WTC11 (cell line): ENCODE measurements at regions not wholly inside any gene's neighbourhood (a gene's known extent, or its start where the extent isn't known, plus 50 kb on each side); places are given as distances from the start of the nearest gene placed in this dataset.

ENCODE experiments used
- ATAC-seq: fragments of 200-7000 bp; cut with Tn5 transposase; 2 replicates; pipeline ENCODE4 v1.10.0; 2021; ENCODE audit warnings: mild to moderate bottlenecking, moderate library complexity
- CTCF ChIA-PET: fragments of 300-600 bp; sonication (Branson Sonifier 250); formaldehyde crosslinking; loops from one replicate; lab custom pipeline; 2021; ENCODE audit warnings: antibody characterized with exemption; lab: Charles Lee
- POLR2A ChIA-PET: fragments of 350-600 bp; sonication (Branson Sonifier 250); formaldehyde crosslinking; loops from one replicate; lab custom pipeline; 2021; ENCODE audit warnings: antibody characterized with exemption; lab: Charles Lee
- DNase-seq: peaks from one replicate; pipeline ENCODE4 v3.0.0; 2021; ENCODE audit warnings: low spot score
- H3K27ac Mint-ChIP-seq: 2 replicates; pipeline ENCODE4 v1.8.0; 2021; ENCODE audit warnings: mixed read lengths
- H3K27me3 Mint-ChIP-seq: 2 replicates; pipeline ENCODE4 v1.8.0; 2021; ENCODE audit warnings: low read depth, mild to moderate bottlenecking, moderate library complexity, mixed read lengths
- H3K36me3 Mint-ChIP-seq: 2 replicates; pipeline ENCODE4 v1.8.0; 2021; ENCODE audit warnings: mixed read lengths
- H3K4me1 Mint-ChIP-seq: 2 replicates; pipeline ENCODE4 v1.8.0; 2022; ENCODE audit warnings: mixed read lengths
- H3K4me3 Mint-ChIP-seq: 2 replicates; pipeline ENCODE4 v1.8.0; 2021; ENCODE audit warnings: mild to moderate bottlenecking, moderate library complexity, mixed read lengths
- H3K9me3 Mint-ChIP-seq: 2 replicates; pipeline ENCODE4 v1.8.0; 2021; ENCODE audit warnings: mixed read lengths
- ARID4B ChIP-seq: sonication (generic); formaldehyde crosslinking; IDR thresholded peaks from 2 replicates; pipeline ENCODE4 v1.8.0; 2023; ENCODE audit warnings: missing genetic modification reagents, mild to moderate bottlenecking, borderline replicate concordance
- CBFB ChIP-seq: sonication (generic); formaldehyde crosslinking; IDR thresholded peaks from 2 replicates; pipeline ENCODE4 v1.8.1; 2022; ENCODE audit warnings: mild to moderate bottlenecking, low read depth, missing genetic modification reagents
- E2F1 ChIP-seq: sonication (generic); formaldehyde crosslinking; IDR thresholded peaks from 2 replicates; pipeline ENCODE4 v1.8.0; 2022; ENCODE audit warnings: mild to moderate bottlenecking, missing genetic modification reagents
- ERG ChIP-seq: fragments of 250-450 bp; sonication (Bioruptor Pico); IDR thresholded peaks from 2 replicates; pipeline ENCODE4 v1.8.0; 2021; ENCODE audit warnings: mild to moderate bottlenecking
- ESRRA ChIP-seq: sonication (generic); formaldehyde crosslinking; IDR thresholded peaks from 2 replicates; pipeline ENCODE4 v1.8.1; 2022; ENCODE audit warnings: mild to moderate bottlenecking, missing genetic modification reagents, borderline replicate concordance
- IRF1 ChIP-seq: sonication (generic); formaldehyde crosslinking; IDR thresholded peaks from 2 replicates; pipeline ENCODE4 v1.8.0; 2023; ENCODE audit warnings: missing genetic modification reagents
- KAT7 ChIP-seq: sonication (generic); formaldehyde crosslinking; IDR thresholded peaks from 2 replicates; pipeline ENCODE4 v1.8.1; 2023; ENCODE audit warnings: missing genetic modification reagents, mild to moderate bottlenecking, borderline replicate concordance
- NFE2L1 ChIP-seq: sonication (generic); formaldehyde crosslinking; IDR thresholded peaks from 2 replicates; pipeline ENCODE4 v1.8.1; 2023; ENCODE audit warnings: missing genetic modification reagents
- NFYB ChIP-seq: sonication (generic); formaldehyde crosslinking; conservative IDR thresholded peaks from 2 replicates; pipeline ENCODE4 v1.8.0; 2022; ENCODE audit warnings: low read depth, missing genetic modification reagents
- PRDM15 ChIP-seq: sonication (generic); formaldehyde crosslinking; IDR thresholded peaks from 2 replicates; pipeline ENCODE4 v1.8.0; 2022; ENCODE audit warnings: missing genetic modification reagents
- RELA ChIP-seq: sonication (generic); formaldehyde crosslinking; IDR thresholded peaks from 2 replicates; pipeline ENCODE4 v1.8.1; 2022; ENCODE audit warnings: missing genetic modification reagents, mild to moderate bottlenecking, borderline replicate concordance
- TEAD4 ChIP-seq: sonication (generic); formaldehyde crosslinking; IDR thresholded peaks from 2 replicates; pipeline ENCODE4 v1.8.0; 2022; ENCODE audit warnings: mild to moderate bottlenecking, missing genetic modification reagents
- USF1 ChIP-seq: sonication (generic); formaldehyde crosslinking; IDR thresholded peaks from 2 replicates; pipeline ENCODE4 v1.8.0; 2022; ENCODE audit warnings: mild to moderate bottlenecking, missing genetic modification reagents
- ZNF121 ChIP-seq: sonication (generic); formaldehyde crosslinking; IDR thresholded peaks from 2 replicates; pipeline ENCODE4 v1.8.0; 2023; ENCODE audit warnings: missing genetic modification reagents
- ZNF396 ChIP-seq: fragments of 250-450 bp; sonication (Bioruptor Pico); IDR thresholded peaks from 2 replicates; pipeline ENCODE4 v1.8.0; 2021; ENCODE audit warnings: mild to moderate bottlenecking, moderate library complexity, borderline replicate concordance
- TF ChIP-seq, protein P1 (sequence below): sonication (generic); formaldehyde crosslinking; IDR thresholded peaks from 2 replicates; pipeline ENCODE4 v1.8.0; 2022; ENCODE audit warnings: mild to moderate bottlenecking, missing genetic modification reagents
- TF ChIP-seq, protein P2 (sequence below): fragments of 250-450 bp; sonication (Bioruptor Pico); IDR thresholded peaks from 2 replicates; pipeline ENCODE4 v1.9.0; 2021; ENCODE audit warnings: mild to moderate bottlenecking, borderline replicate concordance

DNA sequence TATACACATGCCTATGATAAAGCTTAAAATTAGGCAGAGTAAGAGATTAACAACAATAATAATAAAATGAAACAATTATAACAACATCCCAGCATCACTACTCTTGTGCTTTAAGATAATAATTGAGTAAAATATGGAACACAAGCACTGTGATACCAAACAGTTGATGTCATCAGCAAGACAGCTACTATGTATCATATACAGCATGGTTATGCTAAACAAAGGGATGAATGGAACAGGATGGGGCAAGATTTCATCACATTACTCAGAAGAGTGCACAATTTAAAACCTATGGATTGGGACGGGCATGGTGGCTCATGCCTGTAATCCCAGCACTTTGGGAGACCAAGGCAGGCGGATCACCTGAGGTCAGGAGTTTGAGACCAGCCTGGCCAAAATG is 1221.0 kb downstream of the SUCLG1 start:
- Mint-ChIP-seq H3K27ac (no peak overlapping the region), H3K36me3 (no peaks in the 10 kb centered on the region), H3K4me1 (peaks cover 12% of the 10 kb centered on the region), H3K9me3 (no peaks in the 10 kb centered on the region), H3K4me3 (no peak overlapping the region), H3K27me3 (no peaks in the 10 kb centered on the region)
- no peak for DNase-seq
- CTCF ChIA-PET = no interaction called here
- no peak for TF ChIP-seq TEAD4 (CRISPR knock-in tag)
- no peak for TF ChIP-seq ESRRA (CRISPR knock-in tag)
- TF ChIP-seq PRDM15 (CRISPR knock-in tag) = no peak
- TF ChIP-seq ZNF121 (CRISPR knock-in tag) = no peak
- no peak for TF ChIP-seq NFYB (CRISPR knock-in tag)
- TF ChIP-seq ERG (CRISPR knock-in tag) = no peak
- no peak for TF ChIP-seq ZNF396 (CRISPR knock-in tag)
- no peak for TF ChIP-seq KAT7 (CRISPR knock-in tag)
- TF ChIP-seq RELA = no peak
- no peak for TF ChIP-seq NFE2L1
- TF ChIP-seq, protein P1, sequence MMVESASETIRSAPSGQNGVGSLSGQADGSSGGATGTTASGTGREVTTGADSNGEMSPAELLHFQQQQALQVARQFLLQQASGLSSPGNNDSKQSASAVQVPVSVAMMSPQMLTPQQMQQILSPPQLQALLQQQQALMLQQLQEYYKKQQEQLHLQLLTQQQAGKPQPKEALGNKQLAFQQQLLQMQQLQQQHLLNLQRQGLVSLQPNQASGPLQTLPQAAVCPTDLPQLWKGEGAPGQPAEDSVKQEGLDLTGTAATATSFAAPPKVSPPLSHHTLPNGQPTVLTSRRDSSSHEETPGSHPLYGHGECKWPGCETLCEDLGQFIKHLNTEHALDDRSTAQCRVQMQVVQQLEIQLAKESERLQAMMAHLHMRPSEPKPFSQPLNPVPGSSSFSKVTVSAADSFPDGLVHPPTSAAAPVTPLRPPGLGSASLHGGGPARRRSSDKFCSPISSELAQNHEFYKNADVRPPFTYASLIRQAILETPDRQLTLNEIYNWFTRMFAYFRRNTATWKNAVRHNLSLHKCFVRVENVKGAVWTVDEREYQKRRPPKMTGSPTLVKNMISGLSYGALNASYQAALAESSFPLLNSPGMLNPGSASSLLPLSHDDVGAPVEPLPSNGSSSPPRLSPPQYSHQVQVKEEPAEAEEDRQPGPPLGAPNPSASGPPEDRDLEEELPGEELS (CRISPR knock-in tag) = no peak
- TF ChIP-seq IRF1 (CRISPR knock-in tag) = no peak
- TF ChIP-seq, protein P2, sequence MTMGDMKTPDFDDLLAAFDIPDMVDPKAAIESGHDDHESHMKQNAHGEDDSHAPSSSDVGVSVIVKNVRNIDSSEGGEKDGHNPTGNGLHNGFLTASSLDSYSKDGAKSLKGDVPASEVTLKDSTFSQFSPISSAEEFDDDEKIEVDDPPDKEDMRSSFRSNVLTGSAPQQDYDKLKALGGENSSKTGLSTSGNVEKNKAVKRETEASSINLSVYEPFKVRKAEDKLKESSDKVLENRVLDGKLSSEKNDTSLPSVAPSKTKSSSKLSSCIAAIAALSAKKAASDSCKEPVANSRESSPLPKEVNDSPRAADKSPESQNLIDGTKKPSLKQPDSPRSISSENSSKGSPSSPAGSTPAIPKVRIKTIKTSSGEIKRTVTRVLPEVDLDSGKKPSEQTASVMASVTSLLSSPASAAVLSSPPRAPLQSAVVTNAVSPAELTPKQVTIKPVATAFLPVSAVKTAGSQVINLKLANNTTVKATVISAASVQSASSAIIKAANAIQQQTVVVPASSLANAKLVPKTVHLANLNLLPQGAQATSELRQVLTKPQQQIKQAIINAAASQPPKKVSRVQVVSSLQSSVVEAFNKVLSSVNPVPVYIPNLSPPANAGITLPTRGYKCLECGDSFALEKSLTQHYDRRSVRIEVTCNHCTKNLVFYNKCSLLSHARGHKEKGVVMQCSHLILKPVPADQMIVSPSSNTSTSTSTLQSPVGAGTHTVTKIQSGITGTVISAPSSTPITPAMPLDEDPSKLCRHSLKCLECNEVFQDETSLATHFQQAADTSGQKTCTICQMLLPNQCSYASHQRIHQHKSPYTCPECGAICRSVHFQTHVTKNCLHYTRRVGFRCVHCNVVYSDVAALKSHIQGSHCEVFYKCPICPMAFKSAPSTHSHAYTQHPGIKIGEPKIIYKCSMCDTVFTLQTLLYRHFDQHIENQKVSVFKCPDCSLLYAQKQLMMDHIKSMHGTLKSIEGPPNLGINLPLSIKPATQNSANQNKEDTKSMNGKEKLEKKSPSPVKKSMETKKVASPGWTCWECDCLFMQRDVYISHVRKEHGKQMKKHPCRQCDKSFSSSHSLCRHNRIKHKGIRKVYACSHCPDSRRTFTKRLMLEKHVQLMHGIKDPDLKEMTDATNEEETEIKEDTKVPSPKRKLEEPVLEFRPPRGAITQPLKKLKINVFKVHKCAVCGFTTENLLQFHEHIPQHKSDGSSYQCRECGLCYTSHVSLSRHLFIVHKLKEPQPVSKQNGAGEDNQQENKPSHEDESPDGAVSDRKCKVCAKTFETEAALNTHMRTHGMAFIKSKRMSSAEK (CRISPR knock-in tag) = no peak
- TF ChIP-seq E2F1 (CRISPR knock-in tag) = no peak
- TF ChIP-seq ARID4B = no peak
- no peak for TF ChIP-seq USF1 (CRISPR knock-in tag)
- no peak for TF ChIP-seq CBFB (CRISPR knock-in tag)
- POLR2A ChIA-PET = no interaction called here
- no peak for ATAC-seq
